ENCODE measurements at regions not wholly inside any gene's neighbourhood (a gene's known extent, or its start where the extent isn't known, plus 50 kb on each side); places are given as distances from the start of the nearest gene placed in this dataset.
"Not testable (repeated sequence)": the region's sequence is repeated elsewhere in the genome, so short reads cannot be mapped to it uniquely, and the experiment has no call there.

- no peak for TF ChIP-seq CTCF (IDR thresholded peaks at IDR 0.05)
- DNase-seq (ENCODE audit: low spot score) (no peak), ATAC-seq (ENCODE audit: insufficient number of reproducible peaks, low FRiP score, low read depth) (no peak)
Observed at GRCh38 chr4:38298868-38299713, 338.9 kb downstream of the PTTG2 start.

GRCh38 chr4:38302910-38303309 is 342.7 kb downstream of the PTTG2 start:
- Histone ChIP-seq H3K27me3 (replicated peaks; ENCODE audit: insufficient read depth) (no peaks in the 10 kb centered on the region), H3K4me1 (ENCODE audit: control insufficient read depth in 1 of 2, low read depth in 2 of 2) (no peaks in the 10 kb centered on the region), H3K9me3 (peaks cover 23% of the 10 kb centered on the region), H3K4me3 (no peak overlapping the region), H3K27ac (no peak overlapping the region), H3K36me3 (no peaks in the 10 kb centered on the region)
- no peak for TF ChIP-seq CTCF (IDR thresholded peaks at IDR 0.05)
- ATAC-seq (ENCODE audit: insufficient number of reproducible peaks, low FRiP score, low read depth) (no peak), DNase-seq (ENCODE audit: low spot score) (no peak)

More at GRCh38 chr4:38298868-38299713, 338.9 kb downstream of the PTTG2 start:
- Histone ChIP-seq H3K27me3 (replicated peaks; ENCODE audit: insufficient read depth) (no peaks in the 10 kb centered on the region), H3K9me3 (peaks cover 23% of the 10 kb centered on the region), H3K4me3 (no peak overlapping the region), H3K4me1 (ENCODE audit: control insufficient read depth in 1 of 2, low read depth in 2 of 2) (no peaks in the 10 kb centered on the region), H3K36me3 (no peaks in the 10 kb centered on the region), H3K27ac (no peak overlapping the region)

- not testable (repeated sequence) for H3K4me1 ChIP-seq (ENCODE audit: control insufficient read depth in 1 of 2, low read depth in 2 of 2); ATAC-seq (ENCODE audit: insufficient number of reproducible peaks, low FRiP score, low read depth); H3K27ac ChIP-seq; H3K36me3 ChIP-seq; H3K9me3 ChIP-seq; H3K4me3 ChIP-seq; H3K27me3 ChIP-seq (replicated peaks; ENCODE audit: insufficient read depth); DNase-seq (ENCODE audit: low spot score)
Observed at GRCh38 chr4:38304460-38304859, 344.3 kb downstream of the PTTG2 start.

- H3K27ac ChIP-seq = no peak overlapping the region
- TF ChIP-seq CTCF (IDR thresholded peaks at IDR 0.05) = no peak
- no peak overlapping the region for H3K4me3 ChIP-seq
- H3K9me3 ChIP-seq = no peaks in the 10 kb centered on the region
- no peak for ATAC-seq (ENCODE audit: insufficient number of reproducible peaks, low FRiP score, low read depth)
- no peaks in the 10 kb centered on the region for H3K36me3 ChIP-seq
- H3K4me1 ChIP-seq (ENCODE audit: control insufficient read depth in 1 of 2, low read depth in 2 of 2) = no peaks in the 10 kb centered on the region
- DNase-seq (ENCODE audit: low spot score) = no peak
- H3K27me3 ChIP-seq (replicated peaks; ENCODE audit: insufficient read depth) = no peaks in the 10 kb centered on the region
Observed at GRCh38 chr4:38306482-38307071, 346.4 kb downstream of the PTTG2 start.

GRCh38 chr4:38308728-38309311 is 348.6 kb downstream of the PTTG2 start:
- Histone ChIP-seq H3K36me3 (no peaks in the 10 kb centered on the region), H3K27me3 (replicated peaks; ENCODE audit: insufficient read depth) (no peaks in the 10 kb centered on the region), H3K4me1 (ENCODE audit: control insufficient read depth in 1 of 2, low read depth in 2 of 2) (peaks cover 0 to 1% of the 10 kb centered on the region in 2 donors), H3K4me3 (no peak overlapping the region), H3K9me3 (no peaks in the 10 kb centered on the region), H3K27ac (no peak overlapping the region)
- DNase-seq (ENCODE audit: low spot score) = no peak
- no peak for ATAC-seq (ENCODE audit: insufficient number of reproducible peaks, low FRiP score, low read depth)
- no peak for TF ChIP-seq CTCF (IDR thresholded peaks at IDR 0.05)
